Suprapubic skin (tissue), 4 donors: ENCODE measurements at regions not wholly inside any gene's neighbourhood (a gene's known extent, or its start where the extent isn't known, plus 50 kb on each side); places are given as distances from the start of the nearest gene placed in this dataset.

Experiments
- DNase-seq, 2 donors: peaks; one replicate each; pipeline ENCODE4 v3.0.0-alpha.2; 2019; ENCODE audit warnings: low spot score in 2 of 2
- H3K27ac ChIP-seq: fragments of 200-600 bp; sonication (generic); one replicate; pipeline ENCODE4 v1.5.1; 2019
- H3K27me3 ChIP-seq: fragments of 200-600 bp; sonication (generic); one replicate; pipeline ENCODE4 v1.5.1; 2019
- H3K36me3 ChIP-seq: fragments of 200-600 bp; sonication (generic); one replicate; pipeline ENCODE4 v1.5.1; 2019
- H3K4me1 ChIP-seq: fragments of 200-600 bp; sonication (generic); one replicate; pipeline ENCODE4 v1.5.1; 2019
- H3K4me3 ChIP-seq: fragments of 200-600 bp; sonication (generic); one replicate; pipeline ENCODE4 v1.5.1; 2019; ENCODE audit warnings: mild to moderate bottlenecking
- H3K9me3 ChIP-seq: fragments of 200-600 bp; sonication (generic); one replicate; pipeline ENCODE4 v1.5.1; 2019
- EP300 ChIP-seq: sonication (generic); formaldehyde crosslinking; IDR thresholded peaks from one replicate; pipeline ENCODE4 v1.6.1; 2017; ENCODE audit warnings: antibody characterized with exemption
- POLR2A ChIP-seq, 2 donors: fragments of 450-650 bp; IDR thresholded peaks; one replicate each; pipeline ENCODE4 v1.6.1; 2017; ENCODE audit warnings: antibody characterized with exemption in 2 of 2, mild to moderate bottlenecking in 2 of 2, moderate library complexity in 2 of 2
- POLR2AphosphoS5 ChIP-seq, 3 donors: sonication (generic); formaldehyde crosslinking; IDR thresholded peaks; one replicate each; pipeline ENCODE4 v1.6.1; 2017; ENCODE audit warnings: antibody characterized with exemption in 3 of 3
- WGBS: methylation state at CpG from one replicate; pipeline ENCODE4 v1.1.5; 2018; 5-methylcytosine and 5-hydroxymethylcytosine counted together
- TF ChIP-seq, protein P1 (sequence below), 2 donors: fragments of 200-600 bp in 1 of 2; fragments of 450-650 bp in 1 of 2; sonication (generic) in 1 of 2; IDR thresholded peaks; one replicate each; pipeline ENCODE4 v1.5.1; 2016 to 2019; ENCODE audit warnings: antibody characterized with exemption in 2 of 2, mild to moderate bottlenecking in 1 of 2, moderate library complexity in 1 of 2

DNA sequence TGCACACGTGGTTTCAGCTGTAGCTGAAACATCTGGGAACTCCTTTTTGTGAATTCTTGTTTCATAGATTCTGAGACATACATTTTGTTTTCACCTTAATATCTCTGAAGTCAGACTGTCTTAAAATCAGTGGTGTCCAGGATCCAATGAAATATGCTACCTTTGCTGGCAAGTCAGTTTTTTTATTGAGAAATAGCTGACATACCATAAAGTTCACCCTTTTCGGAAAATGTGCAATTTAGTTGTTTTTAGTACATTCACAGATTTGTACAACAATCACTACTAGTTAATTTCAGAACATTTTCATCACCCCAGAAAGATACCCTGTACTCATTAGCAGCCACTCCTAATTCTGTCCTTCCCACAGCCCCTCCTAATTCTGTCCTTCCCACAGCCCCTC, 243.7 kb downstream of the GLI2 start:
- Histone ChIP-seq H3K27me3 (no peaks in the 10 kb centered on the region), H3K4me3 (no peak overlapping the region), H3K4me1 (no peaks in the 10 kb centered on the region), H3K27ac (no peak overlapping the region), H3K36me3 (peaks cover 25% of the 10 kb centered on the region), H3K9me3 (no peaks in the 10 kb centered on the region)
- 84% methylated on average over 2 of the region's 2 CpGs for WGBS
- DNase-seq: no peak
- TF ChIP-seq, protein P1, sequence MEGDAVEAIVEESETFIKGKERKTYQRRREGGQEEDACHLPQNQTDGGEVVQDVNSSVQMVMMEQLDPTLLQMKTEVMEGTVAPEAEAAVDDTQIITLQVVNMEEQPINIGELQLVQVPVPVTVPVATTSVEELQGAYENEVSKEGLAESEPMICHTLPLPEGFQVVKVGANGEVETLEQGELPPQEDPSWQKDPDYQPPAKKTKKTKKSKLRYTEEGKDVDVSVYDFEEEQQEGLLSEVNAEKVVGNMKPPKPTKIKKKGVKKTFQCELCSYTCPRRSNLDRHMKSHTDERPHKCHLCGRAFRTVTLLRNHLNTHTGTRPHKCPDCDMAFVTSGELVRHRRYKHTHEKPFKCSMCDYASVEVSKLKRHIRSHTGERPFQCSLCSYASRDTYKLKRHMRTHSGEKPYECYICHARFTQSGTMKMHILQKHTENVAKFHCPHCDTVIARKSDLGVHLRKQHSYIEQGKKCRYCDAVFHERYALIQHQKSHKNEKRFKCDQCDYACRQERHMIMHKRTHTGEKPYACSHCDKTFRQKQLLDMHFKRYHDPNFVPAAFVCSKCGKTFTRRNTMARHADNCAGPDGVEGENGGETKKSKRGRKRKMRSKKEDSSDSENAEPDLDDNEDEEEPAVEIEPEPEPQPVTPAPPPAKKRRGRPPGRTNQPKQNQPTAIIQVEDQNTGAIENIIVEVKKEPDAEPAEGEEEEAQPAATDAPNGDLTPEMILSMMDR (IDR thresholded peaks at IDR 0.05): no peak
- TF ChIP-seq EP300: no peak
- TF ChIP-seq POLR2A (IDR thresholded peaks at IDR 0.05): no peak
- TF ChIP-seq POLR2AphosphoS5 (IDR thresholded peaks at IDR 0.05): no peak

DNA sequence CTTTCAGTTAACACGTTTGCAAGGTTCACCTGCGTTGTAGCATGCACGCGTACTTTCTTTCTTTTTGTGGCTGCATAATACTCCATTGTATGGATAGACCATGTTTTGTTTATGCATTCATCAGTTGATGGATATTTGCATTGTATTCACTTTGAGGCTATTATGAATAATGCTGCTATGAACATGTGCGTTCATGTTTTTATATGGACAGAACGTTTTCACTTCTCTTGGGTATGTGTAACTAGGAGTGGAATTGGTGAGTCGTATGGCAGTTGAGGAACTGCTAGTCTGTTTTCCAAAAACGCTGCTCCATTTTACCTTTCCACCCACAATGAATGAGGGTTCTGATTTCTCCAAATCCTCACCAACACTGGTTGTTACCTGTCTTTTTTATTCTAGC, 244.3 kb downstream of the GLI2 start:
- TF ChIP-seq POLR2AphosphoS5 (IDR thresholded peaks at IDR 0.05) (no peak), POLR2A (IDR thresholded peaks at IDR 0.05) (no peak), EP300 (no peak)
- TF ChIP-seq, protein P1 (IDR thresholded peaks at IDR 0.05): no peak
- no peak overlapping the region for H3K27ac ChIP-seq
- no peaks in the 10 kb centered on the region for H3K27me3 ChIP-seq
- no peak for DNase-seq
- peaks cover 26% of the 10 kb centered on the region for H3K36me3 ChIP-seq
- no peaks in the 10 kb centered on the region for H3K9me3 ChIP-seq
- H3K4me1 ChIP-seq: no peaks in the 10 kb centered on the region
- 93% methylated on average over 8 of the region's 8 CpGs for WGBS
- no peak overlapping the region for H3K4me3 ChIP-seq

DNA sequence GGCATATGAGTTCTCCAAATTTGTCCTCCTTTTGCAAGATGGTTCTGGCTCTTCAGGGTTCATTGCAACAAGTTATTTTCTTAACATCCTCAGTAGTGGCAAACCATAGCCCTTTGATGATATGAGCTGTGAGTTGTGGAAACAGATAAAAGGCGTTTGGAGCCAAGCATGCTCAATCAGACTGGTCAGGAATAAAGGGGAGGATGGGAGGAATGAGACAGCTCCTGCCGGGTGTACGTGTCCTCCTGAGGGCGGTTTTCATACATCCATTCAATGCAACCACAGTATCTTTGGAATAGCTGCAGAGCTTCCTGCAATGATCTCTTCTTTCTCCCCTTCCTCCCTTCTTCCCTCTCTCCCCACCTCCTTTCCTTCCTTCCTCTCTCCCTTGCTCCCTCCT, 245.8 kb downstream of the GLI2 start:
- TF ChIP-seq, protein P1 (IDR thresholded peaks at IDR 0.05): no peak
- TF ChIP-seq POLR2AphosphoS5 (IDR thresholded peaks at IDR 0.05) (no peak), EP300 (no peak)
- Histone ChIP-seq H3K4me3 (no peak overlapping the region), H3K36me3 (peaks cover 27% of the 10 kb centered on the region), H3K9me3 (no peaks in the 10 kb centered on the region), H3K27me3 (no peaks in the 10 kb centered on the region), H3K4me1 (no peaks in the 10 kb centered on the region), H3K27ac (no peak overlapping the region)
- WGBS: 89% methylated on average over 4 of the region's 4 CpGs
- no peak for DNase-seq

DNA sequence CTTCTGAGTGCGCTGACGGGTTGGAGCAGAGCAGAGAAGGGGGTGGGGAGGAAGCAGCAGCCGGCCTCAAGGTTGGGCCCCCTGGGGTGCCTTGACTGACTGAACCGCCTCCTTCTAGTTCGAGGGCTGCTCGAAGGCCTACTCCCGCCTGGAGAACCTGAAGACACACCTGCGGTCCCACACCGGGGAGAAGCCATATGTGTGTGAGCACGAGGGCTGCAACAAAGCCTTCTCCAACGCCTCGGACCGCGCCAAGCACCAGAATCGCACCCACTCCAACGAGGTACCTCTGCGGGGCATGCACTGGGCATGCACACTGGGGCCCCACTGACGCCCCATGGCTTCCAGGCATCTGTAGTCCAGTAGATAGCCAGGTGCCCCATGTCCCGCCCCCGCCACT, 246.9 kb downstream of the GLI2 start:
- TF ChIP-seq, protein P1 (IDR thresholded peaks at IDR 0.05): no peak
- no peak for TF ChIP-seq POLR2A (IDR thresholded peaks at IDR 0.05)
- TF ChIP-seq EP300: no peak
- TF ChIP-seq POLR2AphosphoS5 (IDR thresholded peaks at IDR 0.05): no peak
- Histone ChIP-seq H3K27ac (no peak overlapping the region), H3K4me3 (no peak overlapping the region), H3K27me3 (no peaks in the 10 kb centered on the region), H3K4me1 (no peaks in the 10 kb centered on the region), H3K9me3 (no peaks in the 10 kb centered on the region), H3K36me3 (peaks cover 33% of the 10 kb centered on the region)
- 72% methylated on average over 10 of the region's 20 CpGs for WGBS
- DNase-seq: no peak

DNA sequence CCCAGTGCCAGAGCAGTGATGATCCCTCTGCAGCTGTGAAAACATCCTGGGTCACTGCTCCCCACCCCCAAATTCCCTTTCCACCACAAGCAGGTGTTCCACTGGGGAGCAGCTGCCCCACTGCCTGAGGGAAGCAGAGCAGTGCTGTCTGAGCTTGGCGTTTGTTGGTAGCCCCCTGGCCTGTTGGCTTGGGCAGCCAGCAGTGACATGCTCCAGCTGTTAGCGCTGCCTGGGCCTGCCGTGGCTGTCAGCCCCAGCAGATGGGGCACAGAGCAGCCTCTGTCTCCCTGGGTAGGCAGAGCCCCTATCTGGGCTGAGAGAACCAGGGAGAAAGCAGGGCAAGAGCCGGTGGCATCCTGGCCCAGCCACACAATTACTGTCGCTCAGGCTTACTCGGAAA, 247.7 kb downstream of the GLI2 start:
- TF ChIP-seq, protein P1 (IDR thresholded peaks at IDR 0.05): no peak
- TF ChIP-seq POLR2A (IDR thresholded peaks at IDR 0.05) (no peak), EP300 (no peak), POLR2AphosphoS5 (IDR thresholded peaks at IDR 0.05) (no peak)
- peaks cover 41% of the 10 kb centered on the region for H3K36me3 ChIP-seq
- H3K27me3 ChIP-seq: no peaks in the 10 kb centered on the region
- WGBS: 59% methylated on average over 5 of the region's 6 CpGs
- DNase-seq: no peak
- H3K4me3 ChIP-seq: no peak overlapping the region
- H3K27ac ChIP-seq: no peak overlapping the region
- no peaks in the 10 kb centered on the region for H3K4me1 ChIP-seq
- H3K9me3 ChIP-seq: no peaks in the 10 kb centered on the region
